Loucy (cell line): ENCODE measurements at regions not wholly inside any gene's neighbourhood (a gene's known extent, or its start where the extent isn't known, plus 50 kb on each side); places are given as distances from the start of the nearest gene placed in this dataset.

Experiments
- H2AFZ ChIP-seq: fragments of 200-600 bp; sonication (generic); 2 replicates; pipeline ENCODE4 v1.6.0; 2016; ENCODE audit warnings: antibody characterized with exemption, mild to moderate bottlenecking, low read length, moderate library complexity
- H3F3A ChIP-seq: fragments of 200-600 bp; 2 replicates; pipeline ENCODE4 v1.6.0; 2016; ENCODE audit warnings: antibody characterized with exemption, low read depth, mild to moderate bottlenecking
- H3K27me3 ChIP-seq: fragments of 200-600 bp; sonication (generic); 2 replicates; pipeline ENCODE4 v1.6.1; 2014; ENCODE audit warnings: low read length, mild to moderate bottlenecking; ENCODE audit not compliant: insufficient read depth, poor library complexity, severe bottlenecking
- H3K36me3 ChIP-seq: fragments of 200-600 bp; sonication (generic); 2 replicates; pipeline ENCODE4 v1.6.1; 2016; ENCODE audit warnings: low read length; ENCODE audit not compliant: insufficient read depth
- H3K4me1 ChIP-seq: fragments of 200-600 bp; sonication (generic); 2 replicates; pipeline ENCODE4 v1.5.1; 2014; ENCODE audit warnings: low read length, mild to moderate bottlenecking; ENCODE audit not compliant: insufficient read depth, poor library complexity, severe bottlenecking
- H3K4me2 ChIP-seq: fragments of 200-600 bp; sonication (generic); 2 replicates; pipeline ENCODE4 v1.6.0; 2014; ENCODE audit warnings: antibody characterized with exemption, low read length, low read depth, mild to moderate bottlenecking; ENCODE audit not compliant: poor library complexity, severe bottlenecking
- H3K4me3 ChIP-seq: fragments of 200-600 bp; sonication (generic); 2 replicates; pipeline ENCODE4 v1.5.1; 2014; ENCODE audit warnings: low read length, mild to moderate bottlenecking, mixed read lengths; ENCODE audit not compliant: poor library complexity, severe bottlenecking
- H3K79me2 ChIP-seq: fragments of 200-600 bp; sonication (generic); 2 replicates; pipeline ENCODE4 v1.6.1; 2014; ENCODE audit warnings: low read length; ENCODE audit not compliant: insufficient read depth
- H3K9ac ChIP-seq: fragments of 200-600 bp; sonication (generic); 2 replicates; pipeline ENCODE4 v1.6.0; 2014; ENCODE audit warnings: mild to moderate bottlenecking, low read depth, low read length, moderate library complexity; ENCODE audit not compliant: poor library complexity, severe bottlenecking
- H3K9me2 ChIP-seq: fragments of 200-600 bp; sonication (generic); replicated peaks from 2 replicates; pipeline ENCODE4 v1.6.1; 2016; ENCODE audit warnings: low read depth, low read length, mixed read lengths
- H3K9me3 ChIP-seq: fragments of 200-600 bp; sonication (generic); 2 replicates; pipeline ENCODE4 v1.6.1; 2014; ENCODE audit warnings: mild to moderate bottlenecking, antibody characterized with exemption, low read length, low read depth; ENCODE audit not compliant: insufficient read depth
- H4K20me1 ChIP-seq: fragments of 200-600 bp; sonication (generic); 2 replicates; pipeline ENCODE4 v1.6.0; 2014; ENCODE audit warnings: antibody characterized with exemption, low read length, mild to moderate bottlenecking; ENCODE audit not compliant: insufficient read depth, poor library complexity, severe bottlenecking
- EZH2phosphoT487 ChIP-seq: fragments of 200-600 bp; IDR thresholded peaks from 2 replicates; pipeline ENCODE4 v1.6.1; 2018; ENCODE audit warnings: antibody characterized with exemption, mild to moderate bottlenecking, moderate library complexity, borderline replicate concordance
- TF ChIP-seq, protein P1 (sequence below): fragments of 200-600 bp; sonication (generic); conservative IDR thresholded peaks from 2 replicates; pipeline ENCODE4 v1.5.1; 2014; ENCODE audit warnings: mild to moderate bottlenecking, antibody characterized with exemption, low read length

DNA sequence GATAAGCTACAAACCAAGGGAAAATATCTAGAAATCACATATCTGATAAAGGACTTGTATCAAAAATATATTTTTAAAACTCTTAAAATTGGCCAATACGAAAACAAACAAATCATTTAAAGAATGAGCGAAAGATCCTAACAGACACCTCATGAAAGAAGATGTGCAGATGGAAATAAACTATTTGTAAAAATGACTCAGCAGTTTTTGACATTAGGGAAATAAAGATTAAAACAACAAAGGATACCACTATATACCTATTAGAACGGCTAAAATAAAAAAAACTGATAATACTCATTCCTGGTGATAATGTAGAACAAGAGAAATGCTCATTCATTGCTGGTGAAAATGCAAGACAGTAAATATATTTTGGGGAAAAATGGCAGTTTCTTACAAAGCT lies 506.4 kb downstream of the KLHL4 start:
- Histone ChIP-seq H3K4me1 (no peaks in the 10 kb centered on the region), H2AFZ (no peak overlapping the region), H3K36me3 (no peaks in the 10 kb centered on the region), H3K4me3 (no peak overlapping the region), H3F3A (no peaks in the 10 kb centered on the region), H4K20me1 (no peaks in the 10 kb centered on the region), H3K9ac (no peak overlapping the region), H3K27me3 (no peaks in the 10 kb centered on the region), H3K79me2 (no peaks in the 10 kb centered on the region), H3K9me2 (no peaks in the 10 kb centered on the region), H3K9me3 (no peaks in the 10 kb centered on the region), H3K4me2 (no peak overlapping the region)
- no peak for TF ChIP-seq EZH2phosphoT487
- TF ChIP-seq, protein P1, sequence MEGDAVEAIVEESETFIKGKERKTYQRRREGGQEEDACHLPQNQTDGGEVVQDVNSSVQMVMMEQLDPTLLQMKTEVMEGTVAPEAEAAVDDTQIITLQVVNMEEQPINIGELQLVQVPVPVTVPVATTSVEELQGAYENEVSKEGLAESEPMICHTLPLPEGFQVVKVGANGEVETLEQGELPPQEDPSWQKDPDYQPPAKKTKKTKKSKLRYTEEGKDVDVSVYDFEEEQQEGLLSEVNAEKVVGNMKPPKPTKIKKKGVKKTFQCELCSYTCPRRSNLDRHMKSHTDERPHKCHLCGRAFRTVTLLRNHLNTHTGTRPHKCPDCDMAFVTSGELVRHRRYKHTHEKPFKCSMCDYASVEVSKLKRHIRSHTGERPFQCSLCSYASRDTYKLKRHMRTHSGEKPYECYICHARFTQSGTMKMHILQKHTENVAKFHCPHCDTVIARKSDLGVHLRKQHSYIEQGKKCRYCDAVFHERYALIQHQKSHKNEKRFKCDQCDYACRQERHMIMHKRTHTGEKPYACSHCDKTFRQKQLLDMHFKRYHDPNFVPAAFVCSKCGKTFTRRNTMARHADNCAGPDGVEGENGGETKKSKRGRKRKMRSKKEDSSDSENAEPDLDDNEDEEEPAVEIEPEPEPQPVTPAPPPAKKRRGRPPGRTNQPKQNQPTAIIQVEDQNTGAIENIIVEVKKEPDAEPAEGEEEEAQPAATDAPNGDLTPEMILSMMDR, result no peak

DNA sequence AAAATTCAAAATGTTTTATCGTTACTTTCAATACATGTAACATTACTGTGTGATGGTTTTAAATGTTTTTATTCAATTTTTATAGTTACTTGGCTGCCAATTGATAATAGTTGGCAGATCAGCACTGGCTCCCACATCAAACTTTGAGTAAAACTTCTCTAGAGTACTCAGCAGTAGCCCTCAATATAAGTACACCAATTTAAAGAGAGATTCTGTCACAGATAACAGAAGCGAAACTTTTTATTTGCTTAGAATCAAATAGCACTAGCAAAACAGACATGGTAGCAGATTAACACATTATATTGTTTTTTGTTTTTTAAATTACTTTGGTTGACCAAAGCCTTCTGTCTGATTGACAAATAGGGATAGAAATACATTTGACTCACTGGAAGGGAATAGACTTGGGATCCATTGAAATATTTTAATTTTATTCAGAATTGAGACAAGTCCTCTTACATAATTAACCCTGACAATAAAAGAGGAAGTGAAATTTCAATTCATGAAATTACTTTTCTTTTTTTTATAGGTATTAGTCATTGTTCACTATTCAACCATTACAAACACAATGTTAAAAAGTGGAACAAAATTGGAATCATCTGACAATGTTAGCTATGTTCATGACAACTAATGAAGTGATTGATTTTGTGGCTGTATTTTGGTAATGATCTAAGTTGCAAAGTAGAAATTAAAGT lies 554.9 kb downstream of the KLHL4 start:
- Histone ChIP-seq H3K36me3 (no peaks in the 10 kb centered on the region), H3K4me2 (no peak overlapping the region), H3K9me2 (no peaks in the 10 kb centered on the region), H3K9me3 (no peaks in the 10 kb centered on the region), H3K4me1 (no peaks in the 10 kb centered on the region), H3K79me2 (no peaks in the 10 kb centered on the region), H3K4me3 (no peak overlapping the region), H2AFZ (no peak overlapping the region), H4K20me1 (no peaks in the 10 kb centered on the region), H3K9ac (no peak overlapping the region), H3K27me3 (no peaks in the 10 kb centered on the region), H3F3A (no peaks in the 10 kb centered on the region)
- no peak for TF ChIP-seq EZH2phosphoT487
- TF ChIP-seq, protein P1, result no peak

DNA sequence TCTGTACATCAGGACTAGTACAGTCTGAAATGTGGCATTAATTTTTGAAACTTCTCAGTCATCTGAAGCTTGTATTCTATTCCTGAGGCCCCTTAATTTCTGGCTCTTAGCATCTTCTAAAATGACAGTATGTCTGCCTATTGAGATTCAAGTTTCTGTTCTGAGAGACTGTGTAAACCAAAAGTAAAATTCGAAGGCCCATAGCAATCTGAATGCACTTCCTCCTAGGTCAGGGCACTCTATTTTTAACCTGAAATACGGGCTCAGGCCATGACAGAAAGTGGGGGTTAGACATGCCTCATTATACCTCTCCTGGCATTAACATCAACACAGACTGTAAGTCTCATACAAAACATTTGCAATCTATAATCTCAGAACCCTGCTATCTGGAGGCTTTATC lies 584.4 kb downstream of the KLHL4 start:
- Histone ChIP-seq H4K20me1 (no peaks in the 10 kb centered on the region), H3K4me3 (no peak overlapping the region), H3K36me3 (no peaks in the 10 kb centered on the region), H3K9ac (no peak overlapping the region), H3K9me3 (no peaks in the 10 kb centered on the region), H3F3A (no peaks in the 10 kb centered on the region), H3K9me2 (no peaks in the 10 kb centered on the region), H3K27me3 (no peaks in the 10 kb centered on the region), H3K79me2 (no peaks in the 10 kb centered on the region), H2AFZ (no peak overlapping the region), H3K4me2 (no peak overlapping the region), H3K4me1 (no peaks in the 10 kb centered on the region)
- TF ChIP-seq EZH2phosphoT487, result no peak
- TF ChIP-seq, protein P1, result no peak
